Lung (tissue), 11 donors: ENCODE measurements at regions not wholly inside any gene's neighbourhood (a gene's known extent, or its start where the extent isn't known, plus 50 kb on each side); places are given as distances from the start of the nearest gene placed in this dataset.
A peak's percentile ranks its signal among the peaks of the same experiment; 100 is the strongest.
"Not testable (repeated sequence)": the region's sequence is repeated elsewhere in the genome, so short reads cannot be mapped to it uniquely, and the experiment has no call there.

Experiments used
- ATAC-seq: fragments of 200-7000 bp; cut with Tn5 transposase; one replicate; pipeline ENCODE4 v1.9.1; 2020; ENCODE audit warnings: moderate number of reproducible peaks; ENCODE audit not compliant: insufficient read depth, low FRiP score
- DNase-seq, 3 donors: peaks; one replicate each; pipeline ENCODE4 v3.0.0-alpha.2; 2013 to 2017
- H3K27ac ChIP-seq, 2 donors: one replicate each; pipeline ENCODE4 v1.5.1; 2013; ENCODE audit warnings: mild to moderate bottlenecking in 2 of 2, moderate library complexity in 2 of 2, control low read depth in 1 of 2, inconsistent platforms in 1 of 2, low read depth in 1 of 2, low read length in 1 of 2
- H3K27me3 ChIP-seq, 3 donors: one replicate each; pipeline ENCODE4 v1.5.1; 2013; ENCODE audit warnings: low read length in 2 of 3; ENCODE audit not compliant: control insufficient read depth in 3 of 3, insufficient read depth in 3 of 3
- H3K36me3 ChIP-seq, 4 donors: one replicate each; pipeline ENCODE4 v1.5.1; 2013; ENCODE audit warnings: low read length in 4 of 4, mild to moderate bottlenecking in 1 of 4, moderate library complexity in 1 of 4; ENCODE audit not compliant: control insufficient read depth in 4 of 4, insufficient read depth in 4 of 4
- H3K4me1 ChIP-seq, 5 donors: one replicate each; pipeline ENCODE4 v1.5.1; 2013; ENCODE audit warnings: low read length in 5 of 5, mild to moderate bottlenecking in 2 of 5, moderate library complexity in 1 of 5; ENCODE audit not compliant: control insufficient read depth in 5 of 5, insufficient read depth in 5 of 5
- H3K4me3 ChIP-seq: one replicate; pipeline ENCODE4 v1.5.1; 2013; ENCODE audit warnings: mild to moderate bottlenecking, control low read depth, moderate library complexity
- H3K9ac ChIP-seq, 2 donors: one replicate each; pipeline ENCODE4 v1.5.1; 2013; ENCODE audit warnings: low read length in 2 of 2, control low read depth in 1 of 2; ENCODE audit not compliant: insufficient read depth in 1 of 2
- H3K9me3 ChIP-seq, 4 donors: one replicate each; pipeline ENCODE4 v1.5.1; 2013; ENCODE audit warnings: low read length in 3 of 4, mild to moderate bottlenecking in 1 of 4, moderate library complexity in 1 of 4; ENCODE audit not compliant: control insufficient read depth in 4 of 4, insufficient read depth in 3 of 4
- CTCF ChIP-seq: IDR thresholded peaks from 2 replicates; pipeline ENCODE4 v1.5.1; 2012; ENCODE audit warnings: mild to moderate bottlenecking; ENCODE audit errors: control extremely low read depth, extremely low read depth
- WGBS, 2 donors: extraction: QIAGEN DNeasy Blood & Tissue Kit; methylation state at CpG; one replicate each; pipeline ENCODE4 v1.1.7; 2013; 5-methylcytosine and 5-hydroxymethylcytosine counted together
- donor health status: control.
- donor health status: control.
- donor health status: Bipolar disorder and iron deficiency.
- donor health status: healthy.
- donor health status: DM: yes; HTN: yes; CAD: no.

GRCh38 chr5:36743891-36744772 is 132.4 kb upstream of the NIPBL start:
- peaks cover 0 to 3% (median 3%) of the 10 kb centered on the region in 3 donors for H3K27me3 ChIP-seq
- H3K4me3 ChIP-seq, result peak overlapping the region; percentile 35
- no peaks in the 10 kb centered on the region for H3K9me3 ChIP-seq
- peak; percentile 31 for TF ChIP-seq CTCF
- peak; percentile 81 to 84 (median 83) for DNase-seq
- WGBS, 2 donors, result 18 to 24% methylated on average over 22 of the region's 22 CpGs
- H3K36me3 ChIP-seq, result no peaks in the 10 kb centered on the region
- H3K4me1 ChIP-seq, result peaks cover 0 to 46% (median 8%) of the 10 kb centered on the region in 5 donors
- peak overlapping the region in 1 of 2 donors; percentile 51 for H3K9ac ChIP-seq
- ATAC-seq, result no peak
- peak overlapping the region in 1 of 2 donors; percentile 72 for H3K27ac ChIP-seq

DNA sequence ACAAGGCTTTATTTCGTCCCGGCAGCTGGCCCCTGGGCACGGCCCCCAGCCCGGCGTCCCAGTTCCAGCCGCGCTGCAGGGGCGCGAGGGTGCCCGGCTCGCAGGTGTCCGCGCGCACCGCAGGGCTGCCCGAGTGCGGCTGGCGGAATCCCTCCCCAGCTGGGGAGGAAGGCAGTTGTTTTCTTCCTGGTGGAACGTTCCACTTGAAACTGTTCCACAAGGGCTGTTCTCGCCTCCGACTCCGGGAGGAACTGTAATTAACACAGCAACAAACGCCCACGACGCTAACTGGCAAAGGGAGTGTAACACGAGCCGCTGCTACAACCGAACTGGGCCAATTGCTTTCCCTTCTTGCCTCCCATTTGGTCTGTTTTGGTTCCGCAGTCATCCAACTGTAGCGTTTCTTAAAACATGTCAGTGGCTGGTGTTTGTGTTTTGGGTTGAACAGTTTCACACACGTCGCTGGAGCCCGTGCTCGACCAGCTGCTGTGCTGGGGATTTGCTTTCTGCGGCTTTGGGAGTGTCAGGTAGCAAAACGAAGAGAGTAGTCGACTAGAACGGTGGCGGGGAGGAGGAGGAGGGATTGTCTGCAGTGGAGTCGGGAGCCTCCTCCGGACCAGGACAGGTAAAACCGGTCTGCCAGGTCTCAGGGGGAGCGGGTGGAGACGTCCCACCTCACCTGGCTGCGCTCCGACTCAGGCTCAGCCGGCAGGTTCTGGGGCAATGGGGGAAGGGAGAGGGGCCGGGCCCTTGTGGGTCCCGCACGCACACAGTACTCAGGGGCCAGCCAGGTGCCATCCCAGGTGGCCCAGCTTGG is 131.6 kb upstream of the NIPBL start:
- peak overlapping the region in 1 of 2 donors; percentile 72 for H3K27ac ChIP-seq
- H3K4me3 ChIP-seq, result peak overlapping the region; percentile 35
- TF ChIP-seq CTCF, result no peak
- no peaks in the 10 kb centered on the region for H3K9me3 ChIP-seq
- no peaks in the 10 kb centered on the region for H3K36me3 ChIP-seq
- peaks cover 0 to 6% (median 3%) of the 10 kb centered on the region in 3 donors for H3K27me3 ChIP-seq
- DNase-seq, result peak; percentile 77 to 86 (median 85)
- peaks cover 0 to 43% (median 8%) of the 10 kb centered on the region in 5 donors for H3K4me1 ChIP-seq
- H3K9ac ChIP-seq, result peak overlapping the region; percentile 32 to 76
- peak; percentile 76 for ATAC-seq
- WGBS, 2 donors, result 1 to 3% methylated on average over 49 to 50 of the region's 50 CpGs

GRCh38 chr5:36747794-36748193 is 128.8 kb upstream of the NIPBL start:
- H3K27me3 ChIP-seq, DNase-seq, ATAC-seq, H3K4me3 ChIP-seq, H3K9ac ChIP-seq, H3K9me3 ChIP-seq, H3K27ac ChIP-seq, H3K36me3 ChIP-seq: not testable (repeated sequence)
- H3K4me1 ChIP-seq, result peaks cover 0 to 19% (median 6%) of the 10 kb centered on the region in 5 donors
- 96 to 100% methylated on average over 3 of the region's 4 CpGs for WGBS, 2 donors

DNA sequence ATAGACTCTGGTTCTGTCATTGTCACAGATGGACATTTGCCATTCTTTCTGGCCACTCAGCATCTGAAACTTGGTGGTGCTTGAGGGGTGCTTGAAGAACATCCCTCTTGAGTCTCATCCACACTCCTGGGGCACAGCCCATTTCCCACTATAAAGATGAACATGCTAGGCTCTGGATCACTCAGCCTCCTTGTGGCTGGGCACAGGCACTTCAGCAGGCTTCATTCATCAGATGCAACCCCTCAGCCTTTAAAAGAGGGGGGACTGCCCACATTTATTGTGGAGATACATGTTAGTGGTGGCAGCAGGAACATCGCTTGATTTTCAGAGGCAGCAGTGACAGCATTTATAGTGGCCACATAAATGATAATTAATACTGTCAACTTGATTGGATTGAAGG is 124.7 kb upstream of the NIPBL start:
- TF ChIP-seq CTCF, result no peak
- no peak overlapping the region for H3K9ac ChIP-seq
- H3K27me3 ChIP-seq, result peaks cover 0 to 5% (median 1%) of the 10 kb centered on the region in 3 donors
- H3K9me3 ChIP-seq, result no peaks in the 10 kb centered on the region
- no peaks in the 10 kb centered on the region for H3K4me1 ChIP-seq
- no peak for ATAC-seq
- no peak overlapping the region for H3K4me3 ChIP-seq
- DNase-seq, result no peak
- H3K36me3 ChIP-seq, result no peaks in the 10 kb centered on the region
- H3K27ac ChIP-seq, result no peak overlapping the region
- 97 to 100% methylated on average over 1 of the region's 1 CpG for WGBS, 2 donors
